GM12878 (cell line): ENCODE measurements at regions not wholly inside any gene's neighbourhood (a gene's known extent, or its start where the extent isn't known, plus 50 kb on each side); places are given as distances from the start of the nearest gene placed in this dataset.

Experiments
- ATAC-seq: fragments of 200-7000 bp; cut with Tn5 transposase; 3 replicates; pipeline ENCODE4 v1.9.1; 2020; ENCODE audit warnings: mild to moderate bottlenecking, moderate library complexity
- BruUV-seq: library from RNA; stranded (reverse); fragments of 400-500 nt; replicated peaks from 2 replicates; lab custom pipeline; 2021; lab: Mats Ljungman, UMichigan
- CTCF ChIA-PET: fragments of 300-600 bp; sonication (Branson Sonifier 250); formaldehyde crosslinking; extraction: SDS; loops from one replicate; lab custom pipeline; 2021; ENCODE audit warnings: inconsistent platforms; lab: Yijun Ruan, JAX
- POLR2A ChIA-PET: fragments of 350-600 bp; formaldehyde crosslinking; extraction: SDS; loops from one replicate; lab custom pipeline; 2021; ENCODE audit warnings: inconsistent platforms; lab: Charles Lee
- RAD21 ChIA-PET: fragments of 300-600 bp; sonication (Branson Sonifier 250); formaldehyde crosslinking; loops from one replicate; lab custom pipeline; 2023; ENCODE audit warnings: antibody characterized with exemption; ENCODE audit not compliant: unreplicated experiment; lab: Charles Lee
- SMC1A ChIA-PET: fragments of 300-600 bp; sonication (Branson Sonifier 250); formaldehyde crosslinking; loops from one replicate; lab custom pipeline; 2023; ENCODE audit not compliant: unreplicated experiment, uncharacterized antibody; lab: Charles Lee
- DNase-seq: peaks from one replicate; pipeline ENCODE4 v3.0.0-alpha.2; 2011; ENCODE audit warnings: low read depth, low spot score
- FAIRE-seq: peaks from 3 replicates; lab custom pipeline; 2011; peaks lifted over from hg19 to GRCh38; lab: Jason Lieb, UNC
- H2AFZ ChIP-seq: 2 replicates; pipeline ENCODE4 v1.6.0; 2011; ENCODE audit warnings: low read depth, low read length, control low read depth; ENCODE audit not compliant: control insufficient read depth
- H3K27ac ChIP-seq: 2 replicates; pipeline ENCODE4 v1.5.1; 2011; ENCODE audit warnings: control low read depth; ENCODE audit not compliant: control insufficient read depth, insufficient read depth
- H3K27me3 ChIP-seq, 2 experiments: replicated peaks in 1 of 2; 2 replicates each; pipeline versions ENCODE4 v1.6.0 to v1.6.1; 2011; ENCODE audit warnings: low read length in 1 of 2; ENCODE audit not compliant: control insufficient read depth in 2 of 2, insufficient read depth in 2 of 2
- H3K36me3 ChIP-seq, 2 experiments: 2 replicates each; pipeline ENCODE4 v1.5.1; 2011; ENCODE audit warnings: low read length in 1 of 2; ENCODE audit not compliant: control insufficient read depth in 2 of 2, insufficient read depth in 2 of 2
- H3K4me1 ChIP-seq: 2 replicates; pipeline ENCODE4 v1.6.1; 2011; ENCODE audit warnings: mild to moderate bottlenecking, low read length, moderate library complexity, mixed read lengths; ENCODE audit not compliant: control insufficient read depth, insufficient read depth
- H3K4me2 ChIP-seq: 2 replicates; pipeline ENCODE4 v1.6.0; 2011; ENCODE audit warnings: control low read depth; ENCODE audit not compliant: control insufficient read depth, insufficient read depth
- H3K4me3 ChIP-seq: fragments of 200-600 bp; sonication (generic); 2 replicates; pipeline ENCODE4 v1.5.1; 2016
- H3K79me2 ChIP-seq: 2 replicates; pipeline ENCODE4 v1.6.0; 2011; ENCODE audit warnings: low read length; ENCODE audit not compliant: control insufficient read depth, insufficient read depth
- H3K9ac ChIP-seq: 2 replicates; pipeline ENCODE4 v1.8.0; 2011; ENCODE audit warnings: low read length, control low read depth, mixed read lengths; ENCODE audit not compliant: control insufficient read depth, insufficient read depth
- H3K9me3 ChIP-seq: replicated peaks from 3 replicates; pipeline ENCODE4 v1.5.1; 2011; ENCODE audit warnings: mild to moderate bottlenecking, low read length; ENCODE audit not compliant: control insufficient read depth, insufficient read depth
- H4K20me1 ChIP-seq: 2 replicates; pipeline ENCODE4 v1.6.0; 2011; ENCODE audit not compliant: control insufficient read depth, insufficient read depth
- CBX3 ChIP-seq: fragments of 200-600 bp; sonication (generic); IDR thresholded peaks from 2 replicates; pipeline ENCODE4 v1.6.1; 2016; ENCODE audit warnings: low read depth, borderline replicate concordance
- CBX5 ChIP-seq: sonication (generic); IDR thresholded peaks from 2 replicates; pipeline ENCODE4 v1.6.1; 2016; ENCODE audit warnings: low read depth, moderate library complexity, mild to moderate bottlenecking, inconsistent platforms
- KLF5 ChIP-seq: fragments of 450-650 bp; IDR thresholded peaks from 2 replicates; pipeline ENCODE4 v1.6.1; 2014; ENCODE audit warnings: mild to moderate bottlenecking; ENCODE audit not compliant: partially characterized antibody
- NFIC ChIP-seq: IDR thresholded peaks from 2 replicates; pipeline ENCODE4 v1.6.1; 2012; ENCODE audit warnings: low read depth, mild to moderate bottlenecking, inconsistent platforms, low read length, moderate library complexity
- NR2F1 ChIP-seq: fragments of 450-650 bp; conservative IDR thresholded peaks from 2 replicates; pipeline ENCODE4 v1.6.1; 2017; ENCODE audit warnings: mild to moderate bottlenecking
- PAX5 ChIP-seq: IDR thresholded peaks from 2 replicates; pipeline ENCODE4 v1.6.1; 2011; ENCODE audit warnings: low read depth, low read length, borderline replicate concordance
- RFX5 ChIP-seq: IDR thresholded peaks from 2 replicates; pipeline ENCODE4 v1.6.1; 2011; ENCODE audit warnings: low read depth, low read length, improper control_type of control experiment
- SRF ChIP-seq, 2 experiments: IDR thresholded peaks; 2 replicates each; pipeline ENCODE4 v1.6.1; 2011; ENCODE audit warnings: low read depth in 2 of 2, low read length in 2 of 2, mild to moderate bottlenecking in 1 of 2, moderate library complexity in 1 of 2
- STAT1 ChIP-seq: fragments of 450-650 bp; conservative IDR thresholded peaks from 2 replicates; pipeline ENCODE4 v1.6.1; 2014; ENCODE audit warnings: antibody characterized with exemption, mild to moderate bottlenecking
- SUPT20H ChIP-seq: IDR thresholded peaks from 2 replicates; pipeline ENCODE4 v1.6.1; 2011; ENCODE audit warnings: low read depth, mild to moderate bottlenecking, low read length, moderate library complexity, borderline replicate concordance; ENCODE audit not compliant: control insufficient read depth
- TAF1 ChIP-seq: IDR thresholded peaks from 2 replicates; pipeline ENCODE4 v1.6.1; 2011; ENCODE audit warnings: mild to moderate bottlenecking, low read depth, low read length, borderline replicate concordance
- YY1 ChIP-seq: IDR thresholded peaks from 2 replicates; pipeline ENCODE4 v1.6.1; 2011; ENCODE audit warnings: low read depth, mild to moderate bottlenecking, low read length
- WGBS: methylation state at CpG from one replicate; pipeline ENCODE4 v1.1.6; 2016; ENCODE audit warnings: low lambda C conversion rate; ENCODE audit not compliant: insufficient replicate concordance, insufficient coverage; ENCODE audit errors: missing lambda C conversion rate; 5-methylcytosine and 5-hydroxymethylcytosine counted together
- in situ Hi-C: fragments of 300-500 bp; cut with MboI; formaldehyde crosslinking; loops from 9 replicates; pipeline ENCODE4 v1.14.3; 2018; ENCODE audit warnings: mixed read lengths
- intact Hi-C: fragments of 100-400 bp; cut with micrococcal nuclease; formaldehyde crosslinking; loops from one replicate; pipeline ENCODE4 v1.14.2; 2022; ENCODE audit not compliant: unreplicated experiment
- TF ChIP-seq, protein P1 (sequence below): fragments of 450-650 bp; conservative IDR thresholded peaks from 2 replicates; pipeline ENCODE4 v1.6.1; 2017; ENCODE audit warnings: mild to moderate bottlenecking, moderate library complexity
- TF ChIP-seq, protein P2 (sequence below): fragments of 450-650 bp; IDR thresholded peaks from 2 replicates; pipeline ENCODE4 v1.6.1; 2018; ENCODE audit warnings: mild to moderate bottlenecking, low read depth, moderate library complexity; ENCODE audit not compliant: partially characterized antibody
- TF ChIP-seq, protein P3 (sequence below), 3 experiments: IDR thresholded peaks in 2 of 3; conservative IDR thresholded peaks in 1 of 3; 2 replicates each; pipeline ENCODE4 v1.5.1; 2011; ENCODE audit warnings: low read depth in 3 of 3, low read length in 3 of 3, mild to moderate bottlenecking in 3 of 3, control low read depth in 2 of 3, moderate library complexity in 2 of 3, inconsistent platforms in 1 of 3, mixed read lengths in 1 of 3; ENCODE audit not compliant: control insufficient read depth in 2 of 3, insufficient read depth in 1 of 3; ENCODE audit errors: extremely low read depth in 1 of 3
- TF ChIP-seq, protein P4 (sequence below): IDR thresholded peaks from 2 replicates; pipeline ENCODE4 v1.6.1; 2011; ENCODE audit warnings: low read depth, low read length, improper control_type of control experiment, borderline replicate concordance

DNA sequence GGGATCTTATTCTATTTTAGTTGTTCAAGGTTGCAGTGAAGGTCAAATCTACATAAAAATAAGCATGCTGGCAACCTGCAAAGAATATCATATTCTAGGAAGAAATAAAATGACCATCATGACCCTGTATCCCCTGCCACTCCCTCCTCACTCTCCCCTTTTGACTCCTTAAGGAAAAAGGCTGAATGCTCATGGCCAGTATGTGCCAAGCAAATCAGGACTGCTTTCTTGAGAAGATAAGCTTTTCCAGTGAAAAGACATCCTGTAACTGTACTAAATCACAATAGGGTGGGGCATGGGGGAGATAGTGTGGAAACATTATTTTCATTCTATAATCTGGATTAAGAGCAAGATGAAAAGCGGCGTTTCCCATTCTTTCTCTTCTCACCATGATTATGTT lies 100.6 kb upstream of the LIFR start:
- 82% methylated on average over 2 of the region's 2 CpGs for WGBS
- FAIRE-seq, result no peak

More for the DNA sequence above, 100.6 kb upstream of the LIFR start:
- Histone ChIP-seq H3K4me2 (no peak overlapping the region), H4K20me1 (no peaks in the 10 kb centered on the region), H3K4me3 (no peak overlapping the region), H3K9ac (no peak overlapping the region), H3K27me3 (no peaks in the 10 kb centered on the region), H3K4me1 (no peaks in the 10 kb centered on the region), H3K9me3 (no peaks in the 10 kb centered on the region), H2AFZ (no peak overlapping the region), H3K27ac (no peak overlapping the region), H3K79me2 (no peaks in the 10 kb centered on the region), H3K36me3 (no peaks in the 10 kb centered on the region)
- DNase-seq (no peak), ATAC-seq (no peak)
- ChIA-PET SMC1A (interaction anchor here (0.8 kb wide), 1 partner anchor 11 kb away, joined by 3 read pairs; no protein-coding TSS in a partner anchor), RAD21 (interaction anchor here (1.1 kb wide), 1 partner anchor 215 kb away, joined by 4 read pairs; no protein-coding TSS in a partner anchor), POLR2A (no interaction called here), CTCF (interaction anchor here (1.6 kb wide), 1 partner anchor 215 kb away, joined by 3 read pairs; no protein-coding TSS in a partner anchor)
- in situ Hi-C loops (no loop called here), intact Hi-C loops (no loop called here)
- no TSS peak for BruUV-seq
- TF ChIP-seq NR2F1, result no peak
- TF ChIP-seq SRF (IDR thresholded peaks at IDR 0.05; ENCODE audit: low read depth in 2 of 2, low read length in 2 of 2), result no peak
- TF ChIP-seq CBX3, result no peak
- TF ChIP-seq KLF5, result no peak
- TF ChIP-seq RFX5, result no peak
- TF ChIP-seq SUPT20H, result no peak
- TF ChIP-seq, protein P1, sequence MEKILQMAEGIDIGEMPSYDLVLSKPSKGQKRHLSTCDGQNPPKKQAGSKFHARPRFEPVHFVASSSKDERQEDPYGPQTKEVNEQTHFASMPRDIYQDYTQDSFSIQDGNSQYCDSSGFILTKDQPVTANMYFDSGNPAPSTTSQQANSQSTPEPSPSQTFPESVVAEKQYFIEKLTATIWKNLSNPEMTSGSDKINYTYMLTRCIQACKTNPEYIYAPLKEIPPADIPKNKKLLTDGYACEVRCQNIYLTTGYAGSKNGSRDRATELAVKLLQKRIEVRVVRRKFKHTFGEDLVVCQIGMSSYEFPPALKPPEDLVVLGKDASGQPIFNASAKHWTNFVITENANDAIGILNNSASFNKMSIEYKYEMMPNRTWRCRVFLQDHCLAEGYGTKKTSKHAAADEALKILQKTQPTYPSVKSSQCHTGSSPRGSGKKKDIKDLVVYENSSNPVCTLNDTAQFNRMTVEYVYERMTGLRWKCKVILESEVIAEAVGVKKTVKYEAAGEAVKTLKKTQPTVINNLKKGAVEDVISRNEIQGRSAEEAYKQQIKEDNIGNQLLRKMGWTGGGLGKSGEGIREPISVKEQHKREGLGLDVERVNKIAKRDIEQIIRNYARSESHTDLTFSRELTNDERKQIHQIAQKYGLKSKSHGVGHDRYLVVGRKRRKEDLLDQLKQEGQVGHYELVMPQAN, result no peak
- no peak for TF ChIP-seq TAF1
- TF ChIP-seq, protein P2, sequence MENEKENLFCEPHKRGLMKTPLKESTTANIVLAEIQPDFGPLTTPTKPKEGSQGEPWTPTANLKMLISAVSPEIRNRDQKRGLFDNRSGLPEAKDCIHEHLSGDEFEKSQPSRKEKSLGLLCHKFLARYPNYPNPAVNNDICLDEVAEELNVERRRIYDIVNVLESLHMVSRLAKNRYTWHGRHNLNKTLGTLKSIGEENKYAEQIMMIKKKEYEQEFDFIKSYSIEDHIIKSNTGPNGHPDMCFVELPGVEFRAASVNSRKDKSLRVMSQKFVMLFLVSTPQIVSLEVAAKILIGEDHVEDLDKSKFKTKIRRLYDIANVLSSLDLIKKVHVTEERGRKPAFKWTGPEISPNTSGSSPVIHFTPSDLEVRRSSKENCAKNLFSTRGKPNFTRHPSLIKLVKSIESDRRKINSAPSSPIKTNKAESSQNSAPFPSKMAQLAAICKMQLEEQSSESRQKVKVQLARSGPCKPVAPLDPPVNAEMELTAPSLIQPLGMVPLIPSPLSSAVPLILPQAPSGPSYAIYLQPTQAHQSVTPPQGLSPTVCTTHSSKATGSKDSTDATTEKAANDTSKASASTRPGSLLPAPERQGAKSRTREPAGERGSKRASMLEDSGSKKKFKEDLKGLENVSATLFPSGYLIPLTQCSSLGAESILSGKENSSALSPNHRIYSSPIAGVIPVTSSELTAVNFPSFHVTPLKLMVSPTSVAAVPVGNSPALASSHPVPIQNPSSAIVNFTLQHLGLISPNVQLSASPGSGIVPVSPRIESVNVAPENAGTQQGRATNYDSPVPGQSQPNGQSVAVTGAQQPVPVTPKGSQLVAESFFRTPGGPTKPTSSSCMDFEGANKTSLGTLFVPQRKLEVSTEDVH, result no peak
- TF ChIP-seq YY1, result no peak
- no peak for TF ChIP-seq PAX5
- TF ChIP-seq, protein P3, sequence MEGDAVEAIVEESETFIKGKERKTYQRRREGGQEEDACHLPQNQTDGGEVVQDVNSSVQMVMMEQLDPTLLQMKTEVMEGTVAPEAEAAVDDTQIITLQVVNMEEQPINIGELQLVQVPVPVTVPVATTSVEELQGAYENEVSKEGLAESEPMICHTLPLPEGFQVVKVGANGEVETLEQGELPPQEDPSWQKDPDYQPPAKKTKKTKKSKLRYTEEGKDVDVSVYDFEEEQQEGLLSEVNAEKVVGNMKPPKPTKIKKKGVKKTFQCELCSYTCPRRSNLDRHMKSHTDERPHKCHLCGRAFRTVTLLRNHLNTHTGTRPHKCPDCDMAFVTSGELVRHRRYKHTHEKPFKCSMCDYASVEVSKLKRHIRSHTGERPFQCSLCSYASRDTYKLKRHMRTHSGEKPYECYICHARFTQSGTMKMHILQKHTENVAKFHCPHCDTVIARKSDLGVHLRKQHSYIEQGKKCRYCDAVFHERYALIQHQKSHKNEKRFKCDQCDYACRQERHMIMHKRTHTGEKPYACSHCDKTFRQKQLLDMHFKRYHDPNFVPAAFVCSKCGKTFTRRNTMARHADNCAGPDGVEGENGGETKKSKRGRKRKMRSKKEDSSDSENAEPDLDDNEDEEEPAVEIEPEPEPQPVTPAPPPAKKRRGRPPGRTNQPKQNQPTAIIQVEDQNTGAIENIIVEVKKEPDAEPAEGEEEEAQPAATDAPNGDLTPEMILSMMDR (IDR thresholded peaks at IDR 0.05 in 2 of 3, conservative IDR thresholded peaks at IDR 0.05 in 1 of 3; ENCODE audit: control insufficient read depth in 2 of 3, extremely low read depth in 1 of 3, insufficient read depth in 1 of 3, low read depth in 3 of 3, low read length in 3 of 3), result no peak
- TF ChIP-seq NFIC, result no peak
- TF ChIP-seq CBX5, result no peak
- TF ChIP-seq STAT1, result no peak
- TF ChIP-seq, protein P4, sequence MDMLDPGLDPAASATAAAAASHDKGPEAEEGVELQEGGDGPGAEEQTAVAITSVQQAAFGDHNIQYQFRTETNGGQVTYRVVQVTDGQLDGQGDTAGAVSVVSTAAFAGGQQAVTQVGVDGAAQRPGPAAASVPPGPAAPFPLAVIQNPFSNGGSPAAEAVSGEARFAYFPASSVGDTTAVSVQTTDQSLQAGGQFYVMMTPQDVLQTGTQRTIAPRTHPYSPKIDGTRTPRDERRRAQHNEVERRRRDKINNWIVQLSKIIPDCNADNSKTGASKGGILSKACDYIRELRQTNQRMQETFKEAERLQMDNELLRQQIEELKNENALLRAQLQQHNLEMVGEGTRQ, result no peak
